ENCODE measurements at regions not wholly inside any gene's neighbourhood (a gene's known extent, or its start where the extent isn't known, plus 50 kb on each side); places are given as distances from the start of the nearest gene placed in this dataset.
A peak's percentile ranks its signal among the peaks of the same experiment; 100 is the strongest.

DNA sequence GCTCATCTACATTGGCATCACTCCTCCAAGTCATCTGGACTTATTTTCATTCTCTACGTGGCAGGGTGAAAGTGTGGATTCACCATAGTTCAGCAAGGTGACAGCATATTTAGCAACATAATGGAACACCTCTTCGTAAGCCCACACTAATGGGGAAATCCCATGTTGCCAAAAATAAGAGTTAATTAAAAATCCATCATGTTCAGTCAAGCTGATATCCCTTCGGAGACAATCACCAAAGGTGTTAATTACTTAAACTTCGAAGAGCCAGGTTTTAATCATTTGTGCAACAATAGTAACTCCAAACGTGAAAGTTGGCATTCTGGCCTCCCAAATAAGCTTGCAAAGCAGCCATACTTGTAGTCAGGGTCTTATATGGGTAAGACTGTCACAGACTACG, 242.9 kb downstream of the NSG2 start:
- Histone ChIP-seq H4K20me1 (ENCODE audit: control insufficient read depth, insufficient read depth) (no peaks in the 10 kb centered on the region), H3K9ac (ENCODE audit: control insufficient read depth, insufficient read depth, low read length) (no peak overlapping the region), H3K9me3 (replicated peaks; ENCODE audit: control insufficient read depth, insufficient read depth, low read length) (no peaks in the 10 kb centered on the region; the same call in 2 of the 3 replicates), H3K4me1 (ENCODE audit: control insufficient read depth, insufficient read depth, low read length) (peaks cover 15% of the 10 kb centered on the region; the same call in 1 of the 2 replicates), H3K79me2 (ENCODE audit: control insufficient read depth, insufficient read depth, low read length) (no peaks in the 10 kb centered on the region), H3K27ac (ENCODE audit: control insufficient read depth, insufficient read depth) (no peak overlapping the region), H3K4me2 (ENCODE audit: control insufficient read depth, insufficient read depth) (no peak overlapping the region), H2AFZ (ENCODE audit: control insufficient read depth, low read depth, low read length) (no peak overlapping the region), H3K4me3 (no peak overlapping the region), H3K27me3 (replicated peaks in 1 of 2; ENCODE audit: control insufficient read depth in 2 of 2, insufficient read depth in 2 of 2, low read length in 1 of 2) (no peaks in the 10 kb centered on the region), H3K36me3 (ENCODE audit: control insufficient read depth in 2 of 2, insufficient read depth in 2 of 2, low read length in 1 of 2) (no peaks in the 10 kb centered on the region)
- ATAC-seq (no peak), DNase-seq (ENCODE audit: low read depth, low spot score) (no peak), FAIRE-seq (no peak)
- intact Hi-C loops (cut with micrococcal nuclease; ENCODE audit: unreplicated experiment) (no loop called here), in situ Hi-C loops (cut with MboI) (no loop called here)
- TF ChIP-seq FOXM1 (IDR thresholded peaks at IDR 0.05; ENCODE audit: low read depth, low read length) (no peak), NR2F1 (conservative IDR thresholded peaks at IDR 0.05) (0 out of 2 replicates have a peak, but pooled peaks have one; percentile 24), KDM1A (IDR thresholded peaks at IDR 0.05; ENCODE audit: borderline replicate concordance) (no peak), BCL11A (IDR thresholded peaks at IDR 0.05; ENCODE audit: low read depth, low read length) (no peak), MEF2B (IDR thresholded peaks at IDR 0.05; ENCODE audit: partially characterized antibody, poor library complexity, severe bottlenecking) (peak; percentile 57), MAX (IDR thresholded peaks at IDR 0.05; ENCODE audit: low read depth, low read length) (no peak), EP300 (IDR thresholded peaks at IDR 0.05; ENCODE audit: borderline replicate concordance in 1 of 2, control insufficient read depth in 1 of 2, low read depth in 2 of 2, low read length in 2 of 2) (no peak), MTA2 (IDR thresholded peaks at IDR 0.05; ENCODE audit: low read depth) (peak; percentile 70), YY1 (IDR thresholded peaks at IDR 0.05; ENCODE audit: low read depth, low read length) (no peak), NFYB (IDR thresholded peaks at IDR 0.05; ENCODE audit: insufficient read depth, low read depth, low read length) (no peak), MXI1 (IDR thresholded peaks at IDR 0.05; ENCODE audit: low read depth, low read length) (no peak)
- RAD21 ChIA-PET (ENCODE audit: unreplicated experiment): no interaction called here
- BruUV-seq (replicated peaks): no TSS peak
- SMC1A ChIA-PET (ENCODE audit: uncharacterized antibody, unreplicated experiment): interaction anchor here (1.0 to 1.6 kb wide), 4 partner anchors 10 to 18 kb away, joined by 3 to 8 read pairs (median 4); no protein-coding TSS in a partner anchor
- 34% methylated on average over 6 of the region's 6 CpGs for WGBS (ENCODE audit: insufficient coverage, insufficient replicate concordance, low lambda C conversion rate, missing lambda C conversion rate)
- CTCF ChIA-PET: no interaction called here
- POLR2A ChIA-PET: interaction anchor here (0.8 kb wide), 1 partner anchor 15 kb away, joined by 3 read pairs; no protein-coding TSS in a partner anchor

Data from GM12878 (cell line).